ENCODE measurements at regions not wholly inside any gene's neighbourhood (a gene's known extent, or its start where the extent isn't known, plus 50 kb on each side); places are given as distances from the start of the nearest gene placed in this dataset.
"Not testable (repeated sequence)": the region's sequence is repeated elsewhere in the genome, so short reads cannot be mapped to it uniquely, and the experiment has no call there.

- no peak for DNase-seq
These were observed 65.3 kb upstream of the PTGDR start for GRCh38 chr14:52202151-52202550.

- no peak for DNase-seq
These were observed 77.1 kb upstream of the PTGDR start for GRCh38 chr14:52190337-52190931.

- no peak for DNase-seq
These were observed 78.2 kb upstream of the PTGDR start for GRCh38 chr14:52189325-52189724.

- DNase-seq, result no peak
These were observed 79.1 kb upstream of the PTGDR start for GRCh38 chr14:52188381-52188780.

GRCh38 chr14:52185178-52185577 is 82.3 kb upstream of the PTGDR start:
- no peak for DNase-seq

GRCh38 chr14:52182853-52183252 is 84.6 kb upstream of the PTGDR start:
- no peak for DNase-seq

- DNase-seq, result no peak
These were observed 88.2 kb upstream of the PTGDR start for GRCh38 chr14:52179141-52179790.

GRCh38 chr14:52175982-52176502 is 91.5 kb upstream of the PTGDR start:
- DNase-seq, result no peak

GRCh38 chr14:52171932-52172331 is 95.6 kb upstream of the PTGDR start:
- DNase-seq, result not testable (repeated sequence)

GRCh38 chr14:52166822-52167221 is 98.0 kb upstream of the NID2 start:
- DNase-seq, result no peak

- DNase-seq, result no peak
These were observed 86.9 kb upstream of the NID2 start for GRCh38 chr14:52155651-52156213.

GRCh38 chr14:52154992-52155650 is 86.3 kb upstream of the NID2 start:
- no peak for DNase-seq

- peak; percentile 89 for DNase-seq
These were observed 85.1 kb upstream of the NID2 start for GRCh38 chr14:52153939-52154338.

- DNase-seq, result peak; percentile 44
These were observed 81.3 kb upstream of the NID2 start for GRCh38 chr14:52150162-52150561.

- DNase-seq, result no peak
These were observed 79.5 kb upstream of the NID2 start for GRCh38 chr14:52148371-52148770.

- no peak for DNase-seq
These were observed 77.6 kb upstream of the NID2 start for GRCh38 chr14:52146504-52146903.

GRCh38 chr14:52144099-52144498 is 75.2 kb upstream of the NID2 start:
- DNase-seq, result not testable (repeated sequence)

GRCh38 chr14:52142504-52142903 is 73.6 kb upstream of the NID2 start:
- no peak for DNase-seq

GRCh38 chr14:52131640-52132320 is 62.9 kb upstream of the NID2 start:
- DNase-seq, result peak; percentile 97

GRCh38 chr14:52129721-52130120 is 60.9 kb upstream of the NID2 start:
- DNase-seq, result no peak

- DNase-seq, result no peak
These were observed 57.0 kb upstream of the NID2 start for GRCh38 chr14:52125885-52126284.

- DNase-seq, result peak; percentile 76
These were observed 56.2 kb upstream of the NID2 start for GRCh38 chr14:52124791-52125684.
